Activated B cell treated with CpG ODN at 0.5 μM for 24 hours (primary cell): ENCODE measurements at regions not wholly inside any gene's neighbourhood (a gene's known extent, or its start where the extent isn't known, plus 50 kb on each side); places are given as distances from the start of the nearest gene placed in this dataset.

ENCODE experiments used
- ATAC-seq: fragments of 200-7000 bp; cut with Tn5 transposase; one replicate; pipeline ENCODE4 v1.10.0; 2021; ENCODE audit warnings: low read depth, mild to moderate bottlenecking, moderate library complexity
- CTCF ChIA-PET: fragments of 350-600 bp; sonication (Branson Sonifier 250); formaldehyde crosslinking; loops from one replicate; lab custom pipeline; 2021; ENCODE audit warnings: antibody characterized with exemption; lab: Charles Lee
- POLR2A ChIA-PET: fragments of 350-600 bp; sonication (Branson Sonifier 250); formaldehyde crosslinking; loops from one replicate; lab custom pipeline; 2021; ENCODE audit warnings: antibody characterized with exemption; lab: Charles Lee
- DNase-seq: peaks from one replicate; pipeline ENCODE4 v3.0.0; 2022
- H3K27ac Mint-ChIP-seq: one replicate; pipeline ENCODE4 v1.8.0; 2020; ENCODE audit warnings: mixed read lengths
- H3K27me3 Mint-ChIP-seq: one replicate; pipeline ENCODE4 v1.8.0; 2021; ENCODE audit warnings: mixed read lengths
- H3K36me3 Mint-ChIP-seq: one replicate; pipeline ENCODE4 v1.8.0; 2021; ENCODE audit warnings: low read depth, mixed read lengths
- H3K4me1 Mint-ChIP-seq: one replicate; pipeline ENCODE4 v1.8.0; 2021; ENCODE audit warnings: mixed read lengths
- H3K4me3 Mint-ChIP-seq: one replicate; pipeline ENCODE4 v1.8.0; 2020; ENCODE audit warnings: mild to moderate bottlenecking, mixed read lengths
- H3K9me3 Mint-ChIP-seq: one replicate; pipeline ENCODE4 v1.8.0; 2020; ENCODE audit warnings: mixed read lengths
- CTCF ChIP-seq: fragments of 200-600 bp; IDR thresholded peaks from one replicate; pipeline ENCODE4 v1.8.0; 2022; ENCODE audit warnings: antibody characterized with exemption, mild to moderate bottlenecking
- intact Hi-C: fragments of 100-400 bp; cut with micrococcal nuclease; formaldehyde crosslinking; loops from one replicate; pipeline ENCODE4 v1.15.1; 2024

GRCh38 chr5:175141421-175141820 lies 302.6 kb downstream of the DRD1 start:
- no peak overlapping the region for H3K4me3 Mint-ChIP-seq
- TF ChIP-seq CTCF = no peak
- no peak for ATAC-seq
- H3K27me3 Mint-ChIP-seq = no peaks in the 10 kb centered on the region
- intact Hi-C loops = no loop called here
- no peaks in the 10 kb centered on the region for H3K4me1 Mint-ChIP-seq
- no peak overlapping the region for H3K27ac Mint-ChIP-seq
- ChIA-PET CTCF (no interaction called here), POLR2A (no interaction called here)
- H3K9me3 Mint-ChIP-seq = peaks cover 15% of the 10 kb centered on the region
- no peaks in the 10 kb centered on the region for H3K36me3 Mint-ChIP-seq
- no peak for DNase-seq

- Mint-ChIP-seq H3K4me3 (no peak overlapping the region), H3K36me3 (no peaks in the 10 kb centered on the region), H3K27ac (no peak overlapping the region), H3K4me1 (no peaks in the 10 kb centered on the region), H3K9me3 (no peaks in the 10 kb centered on the region), H3K27me3 (no peaks in the 10 kb centered on the region)
- intact Hi-C loops = no loop called here
- ChIA-PET POLR2A (no interaction called here), CTCF (no interaction called here)
- TF ChIP-seq CTCF = no peak
- DNase-seq (no peak), ATAC-seq (no peak)
Measured at GRCh38 chr5:175133185-175133584, 310.8 kb downstream of the DRD1 start.

GRCh38 chr5:175131432-175131831 lies 312.6 kb downstream of the DRD1 start:
- ATAC-seq (no peak), DNase-seq (no peak)
- POLR2A ChIA-PET = no interaction called here
- H3K36me3 Mint-ChIP-seq = no peaks in the 10 kb centered on the region
- H3K4me3 Mint-ChIP-seq = no peak overlapping the region
- CTCF ChIA-PET = no interaction called here
- TF ChIP-seq CTCF = no peak
- H3K4me1 Mint-ChIP-seq = no peaks in the 10 kb centered on the region
- no peaks in the 10 kb centered on the region for H3K27me3 Mint-ChIP-seq
- intact Hi-C loops = no loop called here
- H3K27ac Mint-ChIP-seq = no peak overlapping the region
- H3K9me3 Mint-ChIP-seq = no peaks in the 10 kb centered on the region

GRCh38 chr5:175129619-175130018 lies 314.4 kb downstream of the DRD1 start:
- DNase-seq = no peak
- intact Hi-C loops = no loop called here
- Mint-ChIP-seq H3K27me3 (no peaks in the 10 kb centered on the region), H3K36me3 (no peaks in the 10 kb centered on the region), H3K4me1 (no peaks in the 10 kb centered on the region), H3K27ac (no peak overlapping the region), H3K9me3 (no peaks in the 10 kb centered on the region), H3K4me3 (no peak overlapping the region)
- no peak for ATAC-seq
- no peak for TF ChIP-seq CTCF
- ChIA-PET CTCF (no interaction called here), POLR2A (no interaction called here)

GRCh38 chr5:175129121-175129520 lies 314.9 kb downstream of the DRD1 start:
- ChIA-PET CTCF (no interaction called here), POLR2A (no interaction called here)
- H3K4me3 Mint-ChIP-seq = no peak overlapping the region
- TF ChIP-seq CTCF = no peak
- ATAC-seq = no peak
- no peaks in the 10 kb centered on the region for H3K9me3 Mint-ChIP-seq
- intact Hi-C loops = no loop called here
- DNase-seq = no peak
- no peaks in the 10 kb centered on the region for H3K36me3 Mint-ChIP-seq
- no peak overlapping the region for H3K27ac Mint-ChIP-seq
- H3K4me1 Mint-ChIP-seq = no peaks in the 10 kb centered on the region
- no peaks in the 10 kb centered on the region for H3K27me3 Mint-ChIP-seq
